ENCODE measurements at regions not wholly inside any gene's neighbourhood (a gene's known extent, or its start where the extent isn't known, plus 50 kb on each side); places are given as distances from the start of the nearest gene placed in this dataset. TPM values are rescaled to one million over a fixed set of nuclear protein-coding genes. Genes with fewer than 3 reads are reported as not detected.
"Not testable (repeated sequence)": the region's sequence is repeated elsewhere in the genome, so short reads cannot be mapped to it uniquely, and the experiment has no call there.

DNA sequence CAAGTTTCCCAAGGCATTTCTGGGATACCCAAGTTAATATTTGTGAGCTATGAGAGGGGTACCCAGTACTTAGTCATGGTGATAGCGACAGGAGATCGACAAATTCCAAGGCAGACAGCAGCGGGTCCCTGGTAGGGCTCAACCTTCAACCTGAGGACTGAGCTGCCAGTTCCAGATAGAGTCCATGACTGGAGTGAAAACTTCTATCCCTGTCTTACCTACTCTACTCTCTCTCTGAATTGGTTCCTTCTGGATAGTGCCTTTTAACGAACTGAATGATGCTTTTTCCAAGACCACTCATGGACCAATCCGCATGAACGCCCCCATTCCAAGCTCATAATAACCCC, 76.9 kb upstream of the ALG10 start:
- H3K9me2 ChIP-seq (replicated peaks; ENCODE audit: insufficient read depth), result no peaks in the 10 kb centered on the region
- H4K20me1 ChIP-seq (ENCODE audit: insufficient read depth, poor library complexity, severe bottlenecking), result no peaks in the 10 kb centered on the region
- TF ChIP-seq EZH2phosphoT487 (IDR thresholded peaks at IDR 0.05; ENCODE audit: low read depth, severe bottlenecking, unreplicated experiment) (no peak), EZH2 (IDR thresholded peaks at IDR 0.05; ENCODE audit: borderline replicate concordance) (no peak)
- TF ChIP-seq, protein P1, sequence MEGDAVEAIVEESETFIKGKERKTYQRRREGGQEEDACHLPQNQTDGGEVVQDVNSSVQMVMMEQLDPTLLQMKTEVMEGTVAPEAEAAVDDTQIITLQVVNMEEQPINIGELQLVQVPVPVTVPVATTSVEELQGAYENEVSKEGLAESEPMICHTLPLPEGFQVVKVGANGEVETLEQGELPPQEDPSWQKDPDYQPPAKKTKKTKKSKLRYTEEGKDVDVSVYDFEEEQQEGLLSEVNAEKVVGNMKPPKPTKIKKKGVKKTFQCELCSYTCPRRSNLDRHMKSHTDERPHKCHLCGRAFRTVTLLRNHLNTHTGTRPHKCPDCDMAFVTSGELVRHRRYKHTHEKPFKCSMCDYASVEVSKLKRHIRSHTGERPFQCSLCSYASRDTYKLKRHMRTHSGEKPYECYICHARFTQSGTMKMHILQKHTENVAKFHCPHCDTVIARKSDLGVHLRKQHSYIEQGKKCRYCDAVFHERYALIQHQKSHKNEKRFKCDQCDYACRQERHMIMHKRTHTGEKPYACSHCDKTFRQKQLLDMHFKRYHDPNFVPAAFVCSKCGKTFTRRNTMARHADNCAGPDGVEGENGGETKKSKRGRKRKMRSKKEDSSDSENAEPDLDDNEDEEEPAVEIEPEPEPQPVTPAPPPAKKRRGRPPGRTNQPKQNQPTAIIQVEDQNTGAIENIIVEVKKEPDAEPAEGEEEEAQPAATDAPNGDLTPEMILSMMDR (IDR thresholded peaks at IDR 0.05; ENCODE audit: poor library complexity), result no peak
- no peaks in the 10 kb centered on the region for H3K36me3 ChIP-seq (replicated peaks; ENCODE audit: insufficient read depth, low read depth)
- no peak overlapping the region for H3K4me3 ChIP-seq
- H3K9me3 ChIP-seq (ENCODE audit: low read depth), result no peaks in the 10 kb centered on the region
- no peak overlapping the region for H3K27ac ChIP-seq
- 69% methylated on average over 6 of the region's 6 CpGs for WGBS (ENCODE audit: low lambda C conversion rate, missing lambda C conversion rate)
- no peak overlapping the region for H3K4me2 ChIP-seq
- no peaks in the 10 kb centered on the region for H3K4me1 ChIP-seq (ENCODE audit: insufficient read depth)
- no peaks in the 10 kb centered on the region for H3K79me2 ChIP-seq
- DNase-seq (ENCODE audit: low spot score), result no peak
- no peaks in the 10 kb centered on the region for H3K27me3 ChIP-seq
- no peak overlapping the region for H2AFZ ChIP-seq

DNA sequence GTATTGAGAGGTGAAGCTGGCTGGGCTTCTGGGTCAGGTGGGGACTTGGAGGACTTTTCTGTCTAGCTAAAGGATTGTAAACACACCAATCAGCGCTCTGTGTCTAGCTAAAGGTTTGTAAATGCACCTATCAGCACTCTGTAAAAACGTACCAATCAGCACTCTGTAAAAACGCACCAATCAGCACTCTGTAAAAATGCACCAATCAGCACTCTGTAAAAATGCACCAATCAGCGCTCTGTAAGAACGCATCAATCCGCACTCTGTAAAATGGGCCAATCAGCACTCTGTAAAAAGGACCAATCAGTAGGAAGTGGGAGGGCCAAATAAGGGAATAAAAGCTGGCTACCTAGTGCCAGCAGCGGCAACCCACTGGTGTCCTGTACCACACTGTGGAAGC, 56.1 kb upstream of the ALG10 start:
- not testable (repeated sequence) for H3K9me2 ChIP-seq (replicated peaks; ENCODE audit: insufficient read depth); H4K20me1 ChIP-seq (ENCODE audit: insufficient read depth, poor library complexity, severe bottlenecking); H2AFZ ChIP-seq; H3K79me2 ChIP-seq; H3K4me2 ChIP-seq; H3K9me3 ChIP-seq (ENCODE audit: low read depth); H3K27ac ChIP-seq; H3K4me1 ChIP-seq (ENCODE audit: insufficient read depth); H3K4me3 ChIP-seq; DNase-seq (ENCODE audit: low spot score); H3K36me3 ChIP-seq (replicated peaks; ENCODE audit: insufficient read depth, low read depth); H3K27me3 ChIP-seq
- WGBS (ENCODE audit: low lambda C conversion rate, missing lambda C conversion rate), result 97% methylated on average over 7 of the region's 7 CpGs

DNA sequence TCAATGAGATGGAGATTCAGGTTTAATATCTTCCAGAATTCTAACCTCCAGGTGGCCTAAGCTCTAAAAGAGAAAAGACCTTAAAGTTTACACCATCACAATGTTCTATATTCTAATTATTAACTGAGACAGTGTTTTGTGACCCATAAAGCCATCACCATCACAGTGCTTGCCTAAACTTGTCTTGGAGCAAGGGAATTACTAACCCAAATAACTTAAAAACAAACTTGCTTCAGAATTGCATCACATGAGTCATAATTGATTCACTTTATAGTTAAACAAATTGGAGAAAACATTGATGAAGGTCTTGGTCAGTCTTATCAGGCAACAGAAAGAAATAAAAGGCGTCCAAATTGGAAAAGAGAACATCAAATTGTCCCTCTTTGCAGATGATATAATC, 54.5 kb upstream of the ALG10 start:
- no peaks in the 10 kb centered on the region for H3K9me3 ChIP-seq (ENCODE audit: low read depth)
- no peaks in the 10 kb centered on the region for H4K20me1 ChIP-seq (ENCODE audit: insufficient read depth, poor library complexity, severe bottlenecking)
- TF ChIP-seq EZH2phosphoT487 (IDR thresholded peaks at IDR 0.05; ENCODE audit: low read depth, severe bottlenecking, unreplicated experiment), result no peak
- TF ChIP-seq, protein P1 (IDR thresholded peaks at IDR 0.05; ENCODE audit: poor library complexity), result no peak
- no peak for TF ChIP-seq EZH2 (IDR thresholded peaks at IDR 0.05; ENCODE audit: borderline replicate concordance)
- H3K9me2 ChIP-seq (replicated peaks; ENCODE audit: insufficient read depth), result no peaks in the 10 kb centered on the region
- no peak overlapping the region for H2AFZ ChIP-seq
- H3K4me2 ChIP-seq, result no peak overlapping the region
- H3K36me3 ChIP-seq (replicated peaks; ENCODE audit: insufficient read depth, low read depth), result no peaks in the 10 kb centered on the region
- H3K27me3 ChIP-seq, result no peaks in the 10 kb centered on the region
- no peak overlapping the region for H3K27ac ChIP-seq
- no peak overlapping the region for H3K4me3 ChIP-seq
- no peaks in the 10 kb centered on the region for H3K4me1 ChIP-seq (ENCODE audit: insufficient read depth)
- no peaks in the 10 kb centered on the region for H3K79me2 ChIP-seq
- 63% methylated on average over 1 of the region's 1 CpG for WGBS (ENCODE audit: low lambda C conversion rate, missing lambda C conversion rate)
- DNase-seq (ENCODE audit: low spot score), result no peak

Small RNA genes lying in the stretch of these regions (small RNA-seq; reads per million reads assigned to genes)
- not detected for gene RNU6-400P
- not detected for gene RNU6-472P
